ENCODE measurements at regions not wholly inside any gene's neighbourhood (a gene's known extent, or its start where the extent isn't known, plus 50 kb on each side); places are given as distances from the start of the nearest gene placed in this dataset.

DNA sequence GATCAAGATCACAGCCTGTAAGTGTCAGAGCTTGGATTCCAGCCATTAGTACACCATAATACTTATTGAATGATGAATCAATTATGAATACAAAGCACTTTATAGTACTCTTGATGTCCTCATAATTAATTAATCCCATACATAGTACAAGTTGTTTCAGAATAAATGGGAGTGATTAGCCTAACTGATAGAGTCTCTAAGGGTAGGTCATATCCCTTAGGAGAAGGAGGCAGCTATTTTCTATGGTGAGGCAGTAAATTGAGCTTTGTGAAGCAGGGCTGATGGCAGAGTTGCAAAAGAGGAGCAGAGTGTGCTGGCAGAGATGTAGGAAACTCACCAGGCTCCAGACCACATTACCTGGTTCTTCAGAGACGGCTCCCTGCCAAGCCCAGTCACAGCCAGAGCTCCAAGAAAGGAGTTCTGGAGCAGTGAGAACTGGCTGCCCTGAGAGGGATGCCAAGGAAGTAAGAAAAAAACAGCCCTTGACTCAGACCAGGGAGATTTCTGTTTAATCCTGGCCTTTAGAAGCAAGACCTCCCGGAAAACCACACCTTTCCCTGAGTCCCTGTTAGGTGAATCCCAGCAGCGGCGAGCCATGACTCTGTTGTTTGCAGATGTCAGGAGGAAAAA lies 112.9 kb downstream of the SH3TC2 start (continued):
- TF ChIP-seq ZNF518B (CRISPR knock-in tag; IDR thresholded peaks at IDR 0.05), result no peak
- TF ChIP-seq ZNF408 (CRISPR knock-in tag; IDR thresholded peaks at IDR 0.05; ENCODE audit: low read depth), result no peak

GRCh38 chr5:148950471-148950863 lies 112.4 kb downstream of the SH3TC2 start:
- no peak for ATAC-seq

More at GRCh38 chr5:148950471-148950863, 112.4 kb downstream of the SH3TC2 start:
- no peaks in the 10 kb centered on the region for H3K36me3 ChIP-seq (ENCODE audit: control insufficient read depth, insufficient read depth, low read length)
- TF ChIP-seq CREBBP (IDR thresholded peaks at IDR 0.05; ENCODE audit: low read depth, low read length) (no peak), BRF1 (IDR thresholded peaks at IDR 0.05; ENCODE audit: borderline replicate concordance, extremely low read depth, insufficient read length) (no peak), EHMT2 (IDR thresholded peaks at IDR 0.05) (no peak), PURB (CRISPR knock-in tag; IDR thresholded peaks at IDR 0.05; ENCODE audit: low read depth) (no peak), EP400 (IDR thresholded peaks at IDR 0.05) (no peak)
- POLR2A ChIA-PET, result interaction anchor here (1.0 kb wide), 1 partner anchor 16 kb away, joined by 3 read pairs; no protein-coding TSS in a partner anchor
- no peaks in the 10 kb centered on the region for H3K9me3 ChIP-seq (replicated peaks; ENCODE audit: control insufficient read depth, insufficient read depth, low read depth, low read length)
- H3K4me1 ChIP-seq (replicated peaks in 1 of 2; ENCODE audit: control insufficient read depth in 2 of 2, insufficient read depth in 2 of 2, low read length in 2 of 2), result no peaks in the 10 kb centered on the region
- H3K4me2 ChIP-seq (ENCODE audit: insufficient read depth, low read length), result no peak overlapping the region
- intact Hi-C loops (cut with micrococcal nuclease) (loop anchor here (10.0 kb wide), 1 partner anchor 314 kb away; no protein-coding TSS in a partner anchor), in situ Hi-C loops (cut with MboI) (no loop called here)
- CTCF ChIA-PET (ENCODE audit: low intra/inter-chr PET ratio), result no interaction called here
- H3K79me2 ChIP-seq (ENCODE audit: control insufficient read depth, insufficient read depth, low read length), result no peaks in the 10 kb centered on the region
- FAIRE-seq (no peak), DNase-seq (ENCODE audit: extremely low read depth in 1 of 4, low spot score in 3 of 4) (no peak)
- no TSS peak for BruUV-seq (replicated peaks)
- H3K4me3 ChIP-seq, result no peak overlapping the region
- no peak overlapping the region for H2AFZ ChIP-seq (ENCODE audit: low read depth, low read length)
- H4K20me1 ChIP-seq (replicated peaks; ENCODE audit: control insufficient read depth, insufficient read depth, low read length), result no peaks in the 10 kb centered on the region; the same call in 1 of the 2 replicates
- WGBS (ENCODE audit: insufficient coverage, low coverage, missing lambda C conversion rate), result 0% methylated on average over 2 of the region's 2 CpGs
- H3K9ac ChIP-seq (ENCODE audit: insufficient read depth in 1 of 2, low read depth in 2 of 2, low read length in 2 of 2), result no peak overlapping the region
- no peak overlapping the region for H3K27ac ChIP-seq (ENCODE audit: extremely low read depth, low read depth, low read length)
- no peaks in the 10 kb centered on the region for H3K9me1 ChIP-seq (ENCODE audit: control insufficient read depth, insufficient read depth, low read length)
- H3K27me3 ChIP-seq (ENCODE audit: control insufficient read depth in 2 of 2, insufficient read depth in 2 of 2, low read length in 2 of 2), result no peaks in the 10 kb centered on the region; a peak in 1 of 5 replicates
